SU-DHL-6 (cell line): ENCODE measurements at regions not wholly inside any gene's neighbourhood (a gene's known extent, or its start where the extent isn't known, plus 50 kb on each side); places are given as distances from the start of the nearest gene placed in this dataset.

Experiments
- H2AFZ ChIP-seq: fragments of 200-600 bp; sonication (generic); 2 replicates; pipeline ENCODE4 v1.6.1; 2014; ENCODE audit warnings: low read depth, mild to moderate bottlenecking, moderate library complexity, mixed read lengths, antibody characterized with exemption, low read length; ENCODE audit not compliant: severe bottlenecking
- H3F3A ChIP-seq: fragments of 200-600 bp; shearing (Covaris generic); 2 replicates; pipeline ENCODE4 v1.6.0; 2016; ENCODE audit warnings: antibody characterized with exemption, mild to moderate bottlenecking; ENCODE audit not compliant: insufficient read depth
- H3K27ac ChIP-seq: fragments of 200-600 bp; sonication (generic); 2 replicates; pipeline ENCODE4 v1.5.1; 2016; ENCODE audit warnings: low read depth, mild to moderate bottlenecking, low read length, moderate library complexity, mixed read lengths
- H3K27me3 ChIP-seq: fragments of 200-600 bp; sonication (generic), shearing (Covaris generic); 2 replicates; pipeline ENCODE4 v1.6.0; 2014; ENCODE audit warnings: mild to moderate bottlenecking, low read length
- H3K36me3 ChIP-seq: fragments of 200-600 bp; sonication (generic); 2 replicates; pipeline ENCODE4 v1.6.1; 2014; ENCODE audit warnings: mild to moderate bottlenecking, low read length, mixed read lengths
- H3K4me2 ChIP-seq: fragments of 300-600, 200-600 bp; shearing (Covaris generic), sonication (generic); 2 replicates; pipeline ENCODE4 v1.6.0; 2014; ENCODE audit warnings: low read length, low read depth, mild to moderate bottlenecking; ENCODE audit not compliant: poor library complexity, severe bottlenecking
- H3K4me3 ChIP-seq: fragments of 200-600 bp; sonication (generic); 2 replicates; pipeline ENCODE4 v1.5.1; 2014; ENCODE audit warnings: antibody characterized with exemption, low read length, mild to moderate bottlenecking, mixed read lengths; ENCODE audit not compliant: insufficient read depth, poor library complexity, severe bottlenecking
- H3K79me2 ChIP-seq: fragments of 200-600 bp; sonication (generic); 2 replicates; pipeline ENCODE4 v1.6.1; 2014; ENCODE audit warnings: mild to moderate bottlenecking, low read length, moderate library complexity; ENCODE audit not compliant: insufficient read depth
- H3K9ac ChIP-seq: fragments of 200-600 bp; sonication (generic); 2 replicates; pipeline ENCODE4 v1.7.0; 2014; ENCODE audit warnings: mild to moderate bottlenecking, low read length
- H3K9me2 ChIP-seq: fragments of 200-600 bp; sonication (generic); replicated peaks from 2 replicates; pipeline ENCODE4 v1.6.1; 2014; ENCODE audit warnings: low read length; ENCODE audit not compliant: insufficient read depth
- H3K9me3 ChIP-seq: fragments of 200-600 bp; sonication (generic); 2 replicates; pipeline ENCODE4 v1.6.1; 2014; ENCODE audit warnings: low read length, mixed read lengths; ENCODE audit not compliant: insufficient read depth
- H4K20me1 ChIP-seq: fragments of 200-600 bp; sonication (generic); 2 replicates; pipeline ENCODE4 v1.6.1; 2014; ENCODE audit warnings: low read depth, mild to moderate bottlenecking, antibody characterized with exemption, low read length, moderate library complexity, mixed read lengths
- CTCF ChIP-seq: fragments of 200-600 bp; sonication (generic); IDR thresholded peaks from one replicate; pipeline ENCODE4 v1.5.1; 2017; ENCODE audit warnings: antibody characterized with exemption, mild to moderate bottlenecking, low read length, moderate library complexity; ENCODE audit not compliant: insufficient read depth, poor library complexity, severe bottlenecking
- EZH2phosphoT487 ChIP-seq: fragments of 200-600 bp; sonication (generic), shearing (Covaris generic); conservative IDR thresholded peaks from 2 replicates; pipeline ENCODE4 v1.6.1; 2018; ENCODE audit warnings: mild to moderate bottlenecking, antibody characterized with exemption, low read length, moderate library complexity, mixed read lengths

- no peak overlapping the region for H3K4me3 ChIP-seq
- H4K20me1 ChIP-seq, result no peaks in the 10 kb centered on the region
- H3K36me3 ChIP-seq, result no peaks in the 10 kb centered on the region
- H2AFZ ChIP-seq, result no peak overlapping the region
- TF ChIP-seq EZH2phosphoT487 (no peak), CTCF (no peak)
- H3K4me2 ChIP-seq, result no peak overlapping the region
- peaks cover 10% of the 10 kb centered on the region for H3K9me3 ChIP-seq
- H3K27ac ChIP-seq, result no peak overlapping the region
- H3K9me2 ChIP-seq, result no peaks in the 10 kb centered on the region
- no peaks in the 10 kb centered on the region for H3K27me3 ChIP-seq
- H3K9ac ChIP-seq, result no peak overlapping the region
- no peaks in the 10 kb centered on the region for H3F3A ChIP-seq
- H3K79me2 ChIP-seq, result no peaks in the 10 kb centered on the region
These were observed 172.4 kb upstream of the NFE2L3 start for GRCh38 chr7:25979605-25980004.

- H3K9me3 ChIP-seq, result no peaks in the 10 kb centered on the region
- no peak overlapping the region for H3K4me2 ChIP-seq
- H3K79me2 ChIP-seq, result no peaks in the 10 kb centered on the region
- no peaks in the 10 kb centered on the region for H4K20me1 ChIP-seq
- H2AFZ ChIP-seq, result no peak overlapping the region
- H3F3A ChIP-seq, result no peaks in the 10 kb centered on the region
- H3K9me2 ChIP-seq, result no peaks in the 10 kb centered on the region
- no peak overlapping the region for H3K4me3 ChIP-seq
- TF ChIP-seq EZH2phosphoT487 (no peak), CTCF (no peak)
- no peak overlapping the region for H3K9ac ChIP-seq
- no peaks in the 10 kb centered on the region for H3K27me3 ChIP-seq
- H3K27ac ChIP-seq, result no peak overlapping the region
- no peaks in the 10 kb centered on the region for H3K36me3 ChIP-seq
These were observed 169.3 kb upstream of the NFE2L3 start for GRCh38 chr7:25982684-25983083.

GRCh38 chr7:25985196-25985595, 166.8 kb upstream of the NFE2L3 start:
- no peaks in the 10 kb centered on the region for H3K79me2 ChIP-seq
- H3K27me3 ChIP-seq, result no peaks in the 10 kb centered on the region
- no peak overlapping the region for H3K4me3 ChIP-seq
- H4K20me1 ChIP-seq, result no peaks in the 10 kb centered on the region
- H3K36me3 ChIP-seq, result no peaks in the 10 kb centered on the region
- no peak overlapping the region for H3K27ac ChIP-seq
- H3K9me2 ChIP-seq, result no peaks in the 10 kb centered on the region
- H2AFZ ChIP-seq, result no peak overlapping the region
- H3K9ac ChIP-seq, result no peak overlapping the region
- no peak for TF ChIP-seq CTCF
- TF ChIP-seq EZH2phosphoT487, result no peak
- H3F3A ChIP-seq, result no peaks in the 10 kb centered on the region
- no peak overlapping the region for H3K4me2 ChIP-seq
- no peaks in the 10 kb centered on the region for H3K9me3 ChIP-seq
